SKM-1 (cell line): ENCODE measurements at regions not wholly inside any gene's neighbourhood (a gene's known extent, or its start where the extent isn't known, plus 50 kb on each side); places are given as distances from the start of the nearest gene placed in this dataset.
"Not testable (repeated sequence)": the region's sequence is repeated elsewhere in the genome, so short reads cannot be mapped to it uniquely, and the experiment has no call there.

ENCODE experiments used
- DNase-seq: peaks from one replicate; lab custom pipeline; 2025; ENCODE audit not compliant: unreplicated experiment; lab: John Stamatoyannopoulos, UW

- no peak for DNase-seq
Observed at GRCh38 chr10:43843321-43844101, 194.8 kb upstream of the ZNF32 start.

- no peak for DNase-seq
Observed at GRCh38 chr10:43842496-43842895, 193.8 kb upstream of the ZNF32 start.

- DNase-seq: no peak
Observed at GRCh38 chr10:43842072-43842471, 193.4 kb upstream of the ZNF32 start.

GRCh38 chr10:43839973-43840372 lies 191.3 kb upstream of the ZNF32 start:
- DNase-seq: no peak

GRCh38 chr10:43834751-43835150 lies 186.1 kb upstream of the ZNF32 start:
- DNase-seq: not testable (repeated sequence)

GRCh38 chr10:43827853-43828252 lies 179.2 kb upstream of the ZNF32 start:
- DNase-seq: no peak

GRCh38 chr10:43825984-43826383 lies 177.3 kb upstream of the ZNF32 start:
- no peak for DNase-seq

- no peak for DNase-seq
Observed at GRCh38 chr10:43825421-43825820, 176.7 kb upstream of the ZNF32 start.

- DNase-seq: no peak
Observed at GRCh38 chr10:43824934-43825333, 176.3 kb upstream of the ZNF32 start.

GRCh38 chr10:43822631-43823580 lies 174.2 kb upstream of the ZNF32 start:
- no peak for DNase-seq

GRCh38 chr10:43821103-43821502 lies 172.4 kb upstream of the ZNF32 start:
- no peak for DNase-seq

GRCh38 chr10:43820663-43821062 lies 172.0 kb upstream of the ZNF32 start:
- DNase-seq: no peak

GRCh38 chr10:43819464-43820230 lies 171.0 kb upstream of the ZNF32 start:
- no peak for DNase-seq

GRCh38 chr10:43818687-43819086 lies 170.0 kb upstream of the ZNF32 start:
- DNase-seq: no peak

- DNase-seq: no peak
Observed at GRCh38 chr10:43817368-43817767, 168.7 kb upstream of the ZNF32 start.

GRCh38 chr10:43816351-43817321 lies 168.0 kb upstream of the ZNF32 start:
- DNase-seq: no peak

- no peak for DNase-seq
Observed at GRCh38 chr10:43815181-43815885, 166.7 kb upstream of the ZNF32 start.

GRCh38 chr10:43814663-43815062 lies 166.0 kb upstream of the ZNF32 start:
- no peak for DNase-seq

GRCh38 chr10:43811871-43812270 lies 163.2 kb upstream of the ZNF32 start:
- no peak for DNase-seq
